HG03097 (cell line): ENCODE measurements at regions not wholly inside any gene's neighbourhood (a gene's known extent, or its start where the extent isn't known, plus 50 kb on each side); places are given as distances from the start of the nearest gene placed in this dataset.
"Not testable (repeated sequence)": the region's sequence is repeated elsewhere in the genome, so short reads cannot be mapped to it uniquely, and the experiment has no call there.

Experiments used
- ATAC-seq: cut with Tn5 transposase; IDR thresholded peaks from one replicate; pipeline ENCODE4 v1.9.1; 2021; ENCODE audit not compliant: unreplicated experiment, low FRiP score

DNA sequence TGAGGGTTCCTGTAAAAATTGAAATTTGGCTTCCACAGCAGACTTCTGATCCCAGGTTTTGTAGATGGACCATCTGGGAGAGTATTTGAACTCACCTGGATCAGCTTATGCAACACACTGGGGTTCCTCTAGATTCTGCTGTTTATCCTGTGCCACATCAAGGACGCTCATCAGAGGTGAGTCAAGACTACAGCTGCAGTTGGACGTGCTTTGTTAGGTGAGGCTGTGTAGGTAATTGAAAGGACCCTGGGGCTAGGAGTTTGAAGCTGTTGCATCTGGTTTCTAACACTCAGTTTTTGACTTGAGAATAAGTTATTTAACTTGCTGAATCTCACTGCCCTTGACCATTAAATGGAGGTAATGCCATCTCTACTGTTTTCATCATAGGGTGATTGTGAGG, 394.2 kb downstream of the EDEM1 start:
- ATAC-seq: no peak

GRCh38 chr3:5583920-5584319, 396.4 kb downstream of the EDEM1 start:
- no peak for ATAC-seq

DNA sequence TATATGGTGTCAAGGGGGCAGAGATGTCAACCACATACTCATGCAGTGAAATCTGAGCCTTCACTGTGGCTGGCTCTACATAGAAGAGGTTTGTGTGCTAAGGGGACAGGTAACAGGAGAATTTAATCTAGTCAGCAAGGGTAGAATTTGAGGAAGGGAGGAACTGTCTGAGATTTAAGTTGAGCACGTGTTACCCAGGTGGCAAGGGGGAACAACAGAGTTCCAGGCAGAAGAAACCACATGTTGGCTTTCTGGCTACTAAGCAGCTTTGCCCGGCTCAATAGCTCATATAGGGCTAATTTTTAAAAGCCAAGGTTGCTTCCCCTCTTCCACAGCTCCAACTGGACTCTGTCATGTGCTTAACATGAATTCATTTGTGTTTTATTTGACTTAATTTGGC, 397.6 kb downstream of the EDEM1 start:
- no peak for ATAC-seq

GRCh38 chr3:5606884-5607472, 419.5 kb downstream of the EDEM1 start:
- no peak for ATAC-seq

DNA sequence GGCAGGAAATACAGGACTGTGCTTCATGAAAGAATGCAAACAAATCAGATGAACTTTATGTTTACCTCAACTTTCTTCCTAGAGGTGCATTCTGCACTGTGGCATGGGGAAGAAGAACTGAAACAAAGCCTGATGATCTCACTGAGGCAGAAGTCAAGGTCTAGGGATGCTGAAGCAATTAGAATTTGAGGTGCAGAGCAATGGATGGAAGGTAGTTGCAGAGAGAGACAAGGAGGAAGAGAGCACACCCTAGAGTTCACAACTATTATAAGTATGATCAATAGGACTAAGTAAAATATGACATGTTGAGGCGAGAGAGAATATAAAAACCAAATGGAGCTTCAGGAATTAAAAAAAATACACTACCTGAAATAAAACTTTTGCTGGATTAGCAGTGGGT, 420.1 kb downstream of the EDEM1 start:
- no peak for ATAC-seq

GRCh38 chr3:5608971-5609370, 421.5 kb downstream of the EDEM1 start:
- not testable (repeated sequence) for ATAC-seq

- ATAC-seq: no peak
Measured at GRCh38 chr3:5613599-5613998, 426.1 kb downstream of the EDEM1 start.

GRCh38 chr3:5616873-5617272, 429.4 kb downstream of the EDEM1 start:
- ATAC-seq: no peak

DNA sequence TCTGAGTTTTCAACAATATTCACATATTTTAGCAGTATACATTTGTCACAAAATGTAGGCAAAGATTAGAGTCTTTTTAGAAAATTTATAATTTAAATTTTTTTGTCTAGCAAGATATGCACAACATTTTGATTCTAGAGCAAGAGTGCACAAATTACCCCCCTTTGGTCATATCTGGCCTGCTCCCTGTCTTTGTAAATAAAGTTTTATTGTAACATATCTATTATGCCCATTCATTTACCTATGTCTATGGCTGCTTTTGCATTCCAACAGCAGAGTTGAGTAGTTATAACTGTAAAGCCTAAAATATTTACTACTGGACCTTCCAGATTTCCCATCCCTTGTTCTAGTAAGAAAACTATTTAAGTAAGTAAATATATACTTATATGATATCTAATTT, 430.7 kb downstream of the EDEM1 start:
- no peak for ATAC-seq

GRCh38 chr3:5630406-5630805, 442.9 kb downstream of the EDEM1 start:
- ATAC-seq: no peak

GRCh38 chr3:5633960-5634359, 446.5 kb downstream of the EDEM1 start:
- no peak for ATAC-seq

- no peak for ATAC-seq
Measured at GRCh38 chr3:5634411-5634810, 446.9 kb downstream of the EDEM1 start.

GRCh38 chr3:5635746-5636145, 448.2 kb downstream of the EDEM1 start:
- no peak for ATAC-seq

DNA sequence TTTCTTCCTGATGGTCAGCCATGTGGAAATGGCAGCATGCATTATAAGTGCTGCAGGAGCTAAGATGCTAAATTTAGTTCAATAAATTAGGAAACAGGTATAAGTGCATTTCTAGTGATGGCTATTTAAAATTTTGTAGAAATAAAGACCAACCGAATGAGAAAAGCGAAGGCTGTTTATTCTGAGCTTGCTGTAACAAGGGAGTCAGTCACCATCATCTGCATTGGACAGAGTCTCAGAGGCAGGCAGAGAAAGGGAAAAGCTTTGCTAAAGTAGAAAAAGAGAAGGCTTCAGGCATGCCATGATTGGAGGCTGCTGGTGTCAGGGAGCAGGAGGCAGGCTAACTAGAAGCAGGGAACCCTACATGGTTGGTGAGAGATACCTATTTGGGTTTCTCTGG, 451.0 kb downstream of the EDEM1 start:
- no peak for ATAC-seq

GRCh38 chr3:5644773-5645670, 457.5 kb downstream of the EDEM1 start:
- no peak for ATAC-seq

- ATAC-seq: no peak
Measured at GRCh38 chr3:5645692-5646410, 458.3 kb downstream of the EDEM1 start.

- ATAC-seq: no peak
Measured at GRCh38 chr3:5650303-5650702, 462.8 kb downstream of the EDEM1 start.

DNA sequence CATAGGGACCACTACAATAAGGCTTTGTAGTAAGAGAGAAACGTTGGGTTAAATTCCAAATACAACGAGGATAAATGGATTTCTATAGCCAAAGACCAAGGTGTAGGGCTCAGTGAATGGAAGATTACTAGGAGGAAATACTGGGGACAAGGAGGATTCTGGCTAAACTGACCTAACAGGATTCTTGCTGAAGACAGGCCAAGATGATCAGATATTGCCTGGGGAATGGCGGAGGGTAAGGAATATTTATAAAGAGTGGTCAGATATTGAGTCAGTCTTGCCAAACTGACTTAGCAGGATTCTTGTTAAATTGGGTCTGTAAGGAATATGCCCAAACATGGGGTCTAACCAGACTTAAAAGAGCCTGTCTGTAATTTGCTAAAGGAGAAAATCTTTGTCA, 463.8 kb downstream of the EDEM1 start:
- ATAC-seq: no peak

GRCh38 chr3:5653426-5654143, 466.1 kb downstream of the EDEM1 start:
- ATAC-seq: no peak

DNA sequence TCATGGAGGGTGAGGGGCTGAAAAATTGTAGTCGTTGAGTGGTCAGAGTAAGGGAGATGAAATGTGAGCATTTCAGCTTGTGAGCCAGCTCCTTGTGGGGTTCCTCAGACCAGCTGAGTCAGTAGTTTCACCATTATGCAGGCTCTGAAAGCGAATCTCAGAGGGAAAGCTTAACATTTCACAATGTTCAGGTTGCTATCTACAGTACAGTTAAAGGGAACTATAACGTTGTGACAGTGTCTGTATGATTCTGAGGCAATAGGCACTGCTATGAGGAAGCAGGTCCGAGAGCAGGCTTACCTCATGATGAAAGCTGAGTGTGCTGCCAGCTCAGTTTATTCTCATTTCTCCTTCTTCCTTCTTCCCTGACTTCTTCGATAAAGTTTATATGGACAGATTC, 469.6 kb downstream of the EDEM1 start:
- ATAC-seq: no peak

GRCh38 chr3:5663601-5664000, 476.1 kb downstream of the EDEM1 start:
- ATAC-seq: no peak
